ENCODE measurements at regions not wholly inside any gene's neighbourhood (a gene's known extent, or its start where the extent isn't known, plus 50 kb on each side); places are given as distances from the start of the nearest gene placed in this dataset.

DNA sequence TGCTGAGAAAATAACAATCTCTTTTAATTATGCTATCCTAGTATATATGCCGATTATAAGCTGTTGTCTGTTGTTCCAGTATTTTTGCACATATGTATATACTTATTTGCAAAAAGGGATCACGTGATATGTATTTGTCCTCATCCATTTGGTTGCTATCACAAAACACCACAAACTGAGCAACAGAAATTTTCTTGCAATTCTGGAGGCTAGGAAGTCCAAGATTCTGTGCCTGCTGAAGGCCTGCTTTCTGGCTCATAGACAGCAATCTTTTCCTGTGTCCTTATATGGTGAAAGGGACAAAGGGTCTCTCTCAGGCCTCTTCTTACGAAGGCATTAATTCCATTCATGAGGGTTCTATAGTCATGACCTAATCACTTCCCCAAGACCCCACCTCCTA, 186.5 kb downstream of the LPIN1 start:
- H3K9ac ChIP-seq = no peak overlapping the region
- no peaks in the 10 kb centered on the region for H3F3A ChIP-seq (ENCODE audit: low read depth)
- peaks cover 13% of the 10 kb centered on the region for H3K4me1 Mint-ChIP-seq
- H3K4me3 ChIP-seq = no peak overlapping the region
- H3K4me1 ChIP-seq = no peaks in the 10 kb centered on the region
- H3K27me3 ChIP-seq = no peaks in the 10 kb centered on the region
- no peaks in the 10 kb centered on the region for H3K79me2 ChIP-seq (ENCODE audit: low read depth)
- no peak for DNase-seq (ENCODE audit: low spot score)
- no peak overlapping the region for H3K27ac ChIP-seq
- H3K36me3 ChIP-seq = no peaks in the 10 kb centered on the region
- no peak overlapping the region for H3K4me3 Mint-ChIP-seq
- no peaks in the 10 kb centered on the region for H3K9me3 Mint-ChIP-seq
- no peak for TF ChIP-seq EZH2 (IDR thresholded peaks at IDR 0.05)
- TF ChIP-seq EZH2phosphoT487 (IDR thresholded peaks at IDR 0.05) = no peak
- TF ChIP-seq, protein P1, sequence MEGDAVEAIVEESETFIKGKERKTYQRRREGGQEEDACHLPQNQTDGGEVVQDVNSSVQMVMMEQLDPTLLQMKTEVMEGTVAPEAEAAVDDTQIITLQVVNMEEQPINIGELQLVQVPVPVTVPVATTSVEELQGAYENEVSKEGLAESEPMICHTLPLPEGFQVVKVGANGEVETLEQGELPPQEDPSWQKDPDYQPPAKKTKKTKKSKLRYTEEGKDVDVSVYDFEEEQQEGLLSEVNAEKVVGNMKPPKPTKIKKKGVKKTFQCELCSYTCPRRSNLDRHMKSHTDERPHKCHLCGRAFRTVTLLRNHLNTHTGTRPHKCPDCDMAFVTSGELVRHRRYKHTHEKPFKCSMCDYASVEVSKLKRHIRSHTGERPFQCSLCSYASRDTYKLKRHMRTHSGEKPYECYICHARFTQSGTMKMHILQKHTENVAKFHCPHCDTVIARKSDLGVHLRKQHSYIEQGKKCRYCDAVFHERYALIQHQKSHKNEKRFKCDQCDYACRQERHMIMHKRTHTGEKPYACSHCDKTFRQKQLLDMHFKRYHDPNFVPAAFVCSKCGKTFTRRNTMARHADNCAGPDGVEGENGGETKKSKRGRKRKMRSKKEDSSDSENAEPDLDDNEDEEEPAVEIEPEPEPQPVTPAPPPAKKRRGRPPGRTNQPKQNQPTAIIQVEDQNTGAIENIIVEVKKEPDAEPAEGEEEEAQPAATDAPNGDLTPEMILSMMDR (IDR thresholded peaks at IDR 0.05) = no peak
- no peak overlapping the region for H3K4me2 ChIP-seq
- no peaks in the 10 kb centered on the region for H4K20me1 ChIP-seq (ENCODE audit: low read depth)
- H3K9me3 ChIP-seq (ENCODE audit: low read depth) = no peaks in the 10 kb centered on the region
- H2AFZ ChIP-seq (replicated peaks) = no peak overlapping the region
- peaks cover 3% of the 10 kb centered on the region for H3K27me3 Mint-ChIP-seq (ENCODE audit: insufficient read depth, low read depth)
- H3K27ac Mint-ChIP-seq = no peak overlapping the region
- H3K36me3 Mint-ChIP-seq = no peaks in the 10 kb centered on the region

DNA sequence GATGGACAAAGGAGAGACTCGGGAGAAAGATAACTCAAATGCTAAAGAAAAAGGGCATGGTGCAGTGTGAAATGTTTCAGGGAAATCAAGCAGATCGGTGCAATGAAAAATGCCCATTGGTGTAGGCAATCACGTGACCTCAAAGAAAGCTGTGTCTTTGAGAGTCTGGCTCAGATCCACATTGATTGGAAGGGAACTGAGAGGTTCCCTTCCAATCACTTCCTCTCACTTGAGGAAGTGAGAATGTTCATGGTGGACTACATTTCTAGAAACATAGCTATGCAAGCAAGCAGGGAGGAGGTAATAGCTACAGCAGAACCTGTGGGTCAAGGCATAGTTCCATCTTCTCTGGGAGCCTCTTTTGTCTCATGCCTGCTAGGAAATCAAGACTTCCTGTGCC, 187.4 kb downstream of the LPIN1 start:
- H2AFZ ChIP-seq (replicated peaks) = no peak overlapping the region
- no peak overlapping the region for H3K4me3 Mint-ChIP-seq
- DNase-seq (ENCODE audit: low spot score) = no peak
- no peaks in the 10 kb centered on the region for H3K9me3 ChIP-seq (ENCODE audit: low read depth)
- no peaks in the 10 kb centered on the region for H3F3A ChIP-seq (ENCODE audit: low read depth)
- TF ChIP-seq EZH2 (IDR thresholded peaks at IDR 0.05) = no peak
- TF ChIP-seq, protein P1 (IDR thresholded peaks at IDR 0.05) = no peak
- no peak for TF ChIP-seq EZH2phosphoT487 (IDR thresholded peaks at IDR 0.05)
- H3K4me1 Mint-ChIP-seq = peaks cover 13% of the 10 kb centered on the region
- H3K4me2 ChIP-seq = no peak overlapping the region
- H3K4me3 ChIP-seq = no peak overlapping the region
- H4K20me1 ChIP-seq (ENCODE audit: low read depth) = no peaks in the 10 kb centered on the region
- H3K36me3 Mint-ChIP-seq = no peaks in the 10 kb centered on the region
- no peaks in the 10 kb centered on the region for H3K9me3 Mint-ChIP-seq
- H3K27ac Mint-ChIP-seq = no peak overlapping the region
- no peaks in the 10 kb centered on the region for H3K36me3 ChIP-seq
- no peaks in the 10 kb centered on the region for H3K4me1 ChIP-seq
- no peak overlapping the region for H3K9ac ChIP-seq
- H3K27me3 Mint-ChIP-seq (ENCODE audit: insufficient read depth, low read depth) = peaks cover 3% of the 10 kb centered on the region
- H3K79me2 ChIP-seq (ENCODE audit: low read depth) = no peaks in the 10 kb centered on the region
- H3K27ac ChIP-seq = no peak overlapping the region
- H3K27me3 ChIP-seq = no peaks in the 10 kb centered on the region

DNA sequence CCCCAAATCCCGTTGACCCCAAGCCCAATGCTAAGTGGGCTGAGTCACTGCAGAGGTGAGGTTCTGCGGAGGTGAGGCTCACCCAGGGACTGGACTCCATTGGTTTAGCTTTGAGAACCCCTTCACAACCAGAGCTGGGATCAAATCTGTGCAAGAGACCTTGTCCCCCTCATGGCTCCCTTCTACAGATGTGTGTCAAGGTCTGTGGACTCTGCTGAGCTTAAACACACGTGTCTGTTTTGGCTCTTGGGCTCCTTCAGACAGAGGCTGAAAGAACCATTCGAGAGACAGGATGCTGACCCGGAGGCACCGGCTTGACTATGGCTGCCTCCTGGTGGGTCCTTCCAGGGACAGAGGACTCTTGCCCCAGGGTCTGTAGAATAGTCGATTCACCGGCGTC, 190.3 kb downstream of the LPIN1 start:
- no peaks in the 10 kb centered on the region for H3K36me3 Mint-ChIP-seq
- H3K4me1 ChIP-seq = no peaks in the 10 kb centered on the region

More for the DNA sequence above, 190.3 kb downstream of the LPIN1 start:
- Histone ChIP-seq H3K27me3 (no peaks in the 10 kb centered on the region), H3K4me2 (no peak overlapping the region), H3K79me2 (ENCODE audit: low read depth) (no peaks in the 10 kb centered on the region), H3F3A (ENCODE audit: low read depth) (no peaks in the 10 kb centered on the region), H3K27ac (no peak overlapping the region), H3K9me3 (ENCODE audit: low read depth) (no peaks in the 10 kb centered on the region), H2AFZ (replicated peaks) (no peak overlapping the region), H4K20me1 (ENCODE audit: low read depth) (no peaks in the 10 kb centered on the region), H3K9ac (no peak overlapping the region), H3K4me3 (no peak overlapping the region), H3K36me3 (no peaks in the 10 kb centered on the region)
- Mint-ChIP-seq H3K27me3 (ENCODE audit: insufficient read depth, low read depth) (peaks cover 3% of the 10 kb centered on the region), H3K4me3 (no peak overlapping the region), H3K9me3 (peaks cover 2% of the 10 kb centered on the region), H3K27ac (no peak overlapping the region), H3K4me1 (peaks cover 8% of the 10 kb centered on the region)
- TF ChIP-seq, protein P1 (IDR thresholded peaks at IDR 0.05) = no peak
- no peak for TF ChIP-seq EZH2phosphoT487 (IDR thresholded peaks at IDR 0.05)
- no peak for TF ChIP-seq EZH2 (IDR thresholded peaks at IDR 0.05)
- DNase-seq (ENCODE audit: low spot score) = no peak
